ENCODE measurements at regions not wholly inside any gene's neighbourhood (a gene's known extent, or its start where the extent isn't known, plus 50 kb on each side); places are given as distances from the start of the nearest gene placed in this dataset.

DNA sequence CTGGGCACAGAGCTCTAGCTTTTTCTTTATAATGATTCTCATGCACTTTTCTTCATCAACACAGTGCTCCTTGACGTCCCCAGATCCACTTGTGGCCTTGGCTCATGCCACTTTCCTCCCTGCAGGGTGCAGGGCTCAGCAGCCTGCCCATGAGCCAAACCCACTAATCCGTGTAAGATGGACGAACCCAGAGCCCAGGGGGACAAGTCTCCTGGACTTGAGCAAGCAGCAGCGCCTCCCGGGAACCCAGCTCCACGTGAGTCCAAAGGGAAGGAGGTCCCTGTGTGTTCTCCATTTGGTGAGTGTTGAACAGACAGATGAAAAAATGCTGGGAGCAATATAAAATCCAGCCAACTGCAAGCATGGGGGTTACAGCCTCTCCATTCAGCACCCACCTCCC, 470.6 kb upstream of the HS6ST1 start:
- no peaks in the 10 kb centered on the region for H3K27me3 ChIP-seq (ENCODE audit: insufficient read depth, poor library complexity, severe bottlenecking)
- no peak overlapping the region for H3K4me3 ChIP-seq (replicated peaks; ENCODE audit: insufficient read depth, low read length)
- H3K27ac ChIP-seq (replicated peaks) = no peak overlapping the region
- TF ChIP-seq, protein P1, sequence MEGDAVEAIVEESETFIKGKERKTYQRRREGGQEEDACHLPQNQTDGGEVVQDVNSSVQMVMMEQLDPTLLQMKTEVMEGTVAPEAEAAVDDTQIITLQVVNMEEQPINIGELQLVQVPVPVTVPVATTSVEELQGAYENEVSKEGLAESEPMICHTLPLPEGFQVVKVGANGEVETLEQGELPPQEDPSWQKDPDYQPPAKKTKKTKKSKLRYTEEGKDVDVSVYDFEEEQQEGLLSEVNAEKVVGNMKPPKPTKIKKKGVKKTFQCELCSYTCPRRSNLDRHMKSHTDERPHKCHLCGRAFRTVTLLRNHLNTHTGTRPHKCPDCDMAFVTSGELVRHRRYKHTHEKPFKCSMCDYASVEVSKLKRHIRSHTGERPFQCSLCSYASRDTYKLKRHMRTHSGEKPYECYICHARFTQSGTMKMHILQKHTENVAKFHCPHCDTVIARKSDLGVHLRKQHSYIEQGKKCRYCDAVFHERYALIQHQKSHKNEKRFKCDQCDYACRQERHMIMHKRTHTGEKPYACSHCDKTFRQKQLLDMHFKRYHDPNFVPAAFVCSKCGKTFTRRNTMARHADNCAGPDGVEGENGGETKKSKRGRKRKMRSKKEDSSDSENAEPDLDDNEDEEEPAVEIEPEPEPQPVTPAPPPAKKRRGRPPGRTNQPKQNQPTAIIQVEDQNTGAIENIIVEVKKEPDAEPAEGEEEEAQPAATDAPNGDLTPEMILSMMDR (IDR thresholded peaks at IDR 0.05; ENCODE audit: insufficient read depth, low read length) = no peak
- no peak for TF ChIP-seq SPI1 (IDR thresholded peaks at IDR 0.05; ENCODE audit: borderline replicate concordance, low read depth)
- no peak for TF ChIP-seq POLR2AphosphoS5 (IDR thresholded peaks at IDR 0.05; ENCODE audit: low read depth)
- no peak for TF ChIP-seq GABPA (IDR thresholded peaks at IDR 0.05; ENCODE audit: low read depth)
- TF ChIP-seq REST (IDR thresholded peaks at IDR 0.05; ENCODE audit: insufficient replicate concordance, low read depth) = no peak
- DNase-seq (ENCODE audit: low read depth in 1 of 2, low spot score in 1 of 2) = no peak

GRCh38 chr2:128789776-128790455, 471.2 kb upstream of the HS6ST1 start:
- no peak overlapping the region for H3K4me3 ChIP-seq (replicated peaks; ENCODE audit: insufficient read depth, low read length)
- no peak overlapping the region for H3K27ac ChIP-seq (replicated peaks)
- no peaks in the 10 kb centered on the region for H3K27me3 ChIP-seq (ENCODE audit: insufficient read depth, poor library complexity, severe bottlenecking)
- no peak for TF ChIP-seq SPI1 (IDR thresholded peaks at IDR 0.05; ENCODE audit: borderline replicate concordance, low read depth)
- TF ChIP-seq GABPA (IDR thresholded peaks at IDR 0.05; ENCODE audit: low read depth) = no peak
- TF ChIP-seq POLR2AphosphoS5 (IDR thresholded peaks at IDR 0.05; ENCODE audit: low read depth) = no peak
- no peak for DNase-seq (ENCODE audit: low read depth in 1 of 2, low spot score in 1 of 2)

- Histone ChIP-seq H3K27me3 (ENCODE audit: insufficient read depth, poor library complexity, severe bottlenecking) (no peaks in the 10 kb centered on the region), H3K4me3 (replicated peaks; ENCODE audit: insufficient read depth, low read length) (no peak overlapping the region), H3K27ac (replicated peaks) (no peak overlapping the region)
- no peak for DNase-seq (ENCODE audit: low read depth in 1 of 2, low spot score in 1 of 2)
- no peak for TF ChIP-seq POLR2AphosphoS5 (IDR thresholded peaks at IDR 0.05; ENCODE audit: low read depth)
- no peak for TF ChIP-seq REST (IDR thresholded peaks at IDR 0.05; ENCODE audit: insufficient replicate concordance, low read depth)
Observed at GRCh38 chr2:128790541-128791001, 471.9 kb upstream of the HS6ST1 start.

GRCh38 chr2:128791120-128791984, 472.7 kb upstream of the HS6ST1 start:
- Histone ChIP-seq H3K27me3 (ENCODE audit: insufficient read depth, poor library complexity, severe bottlenecking) (no peaks in the 10 kb centered on the region), H3K4me3 (replicated peaks; ENCODE audit: insufficient read depth, low read length) (no peak overlapping the region), H3K27ac (replicated peaks) (no peak overlapping the region)
- TF ChIP-seq, protein P1 (IDR thresholded peaks at IDR 0.05; ENCODE audit: insufficient read depth, low read length) = no peak
- TF ChIP-seq POLR2AphosphoS5 (IDR thresholded peaks at IDR 0.05; ENCODE audit: low read depth) = no peak
- no peak for TF ChIP-seq REST (IDR thresholded peaks at IDR 0.05; ENCODE audit: insufficient replicate concordance, low read depth)
- no peak for TF ChIP-seq GABPA (IDR thresholded peaks at IDR 0.05; ENCODE audit: low read depth)
- TF ChIP-seq SPI1 (IDR thresholded peaks at IDR 0.05; ENCODE audit: borderline replicate concordance, low read depth) = no peak
- DNase-seq (ENCODE audit: low read depth in 1 of 2, low spot score in 1 of 2) = no peak

Data from HL-60 (cell line).